Tibial artery (tissue), 4 donors: ENCODE measurements at regions not wholly inside any gene's neighbourhood (a gene's known extent, or its start where the extent isn't known, plus 50 kb on each side); places are given as distances from the start of the nearest gene placed in this dataset.

Source experiments
- DNase-seq, 2 donors: peaks; one replicate each; pipeline ENCODE4 v3.0.0-alpha.2; 2019
- H3K27ac ChIP-seq, 2 donors: fragments of 200-600 bp; sonication (generic) in 1 of 2; 1 replicate in 1 of 2; 2 replicates in 1 of 2; pipeline ENCODE4 v1.5.1; 2018 to 2019; ENCODE audit warnings: mild to moderate bottlenecking in 1 of 2
- H3K27me3 ChIP-seq, 2 donors: fragments of 200-600 bp; sonication (generic) in 1 of 2; one replicate each; pipeline versions ENCODE4 v1.5.1 to v1.6.0; 2016 to 2019
- H3K36me3 ChIP-seq, 3 donors: fragments of 200-600 bp; sonication (generic) in 2 of 3; one replicate each; pipeline ENCODE4 v1.5.1; 2016 to 2019; ENCODE audit warnings: mild to moderate bottlenecking in 2 of 3
- H3K4me1 ChIP-seq, 4 donors: fragments of 200-600 bp; sonication (generic) in 2 of 4; 1 replicate in 3 of 4; 2 replicates in 1 of 4; pipeline ENCODE4 v1.5.1; 2016 to 2019
- H3K4me3 ChIP-seq, 2 donors: fragments of 200-600 bp; sonication (generic) in 1 of 2; 1 replicate in 1 of 2; 2 replicates in 1 of 2; pipeline ENCODE4 v1.5.1; 2018 to 2019; ENCODE audit warnings: mild to moderate bottlenecking in 2 of 2
- H3K9me3 ChIP-seq, 3 donors: fragments of 200-600 bp; sonication (generic) in 1 of 3; one replicate each; pipeline ENCODE4 v1.5.1; 2016 to 2019
- CTCF ChIP-seq, 2 experiments: fragments of 200-600 bp in 1 of 2; fragments of 450-650 bp in 1 of 2; IDR thresholded peaks; one replicate each; pipeline ENCODE4 v1.5.1; 2017 to 2019; ENCODE audit warnings: antibody characterized with exemption in 2 of 2, mild to moderate bottlenecking in 1 of 2, moderate library complexity in 1 of 2
- intact Hi-C: fragments of 100-400 bp; cut with DNase I; formaldehyde crosslinking; loops from one replicate; pipeline ENCODE4 v1.15.0; 2023; ENCODE audit warnings: low total_unique reads

GRCh38 chr13:44693156-44693764, 117.1 kb upstream of the TSC22D1 start:
- H3K36me3 ChIP-seq = no peaks in the 10 kb centered on the region
- H3K4me3 ChIP-seq = no peak overlapping the region
- H3K4me1 ChIP-seq = peaks cover 0 to 75% (median 29%) of the 10 kb centered on the region in 4 donors
- no peak for TF ChIP-seq CTCF (IDR thresholded peaks at IDR 0.05)
- no peaks in the 10 kb centered on the region for H3K27me3 ChIP-seq
- no peaks in the 10 kb centered on the region for H3K9me3 ChIP-seq
- intact Hi-C loops = no loop called here
- DNase-seq = no peak
- H3K27ac ChIP-seq = peak overlapping the region in 1 of 2 donors; percentile 63

DNA sequence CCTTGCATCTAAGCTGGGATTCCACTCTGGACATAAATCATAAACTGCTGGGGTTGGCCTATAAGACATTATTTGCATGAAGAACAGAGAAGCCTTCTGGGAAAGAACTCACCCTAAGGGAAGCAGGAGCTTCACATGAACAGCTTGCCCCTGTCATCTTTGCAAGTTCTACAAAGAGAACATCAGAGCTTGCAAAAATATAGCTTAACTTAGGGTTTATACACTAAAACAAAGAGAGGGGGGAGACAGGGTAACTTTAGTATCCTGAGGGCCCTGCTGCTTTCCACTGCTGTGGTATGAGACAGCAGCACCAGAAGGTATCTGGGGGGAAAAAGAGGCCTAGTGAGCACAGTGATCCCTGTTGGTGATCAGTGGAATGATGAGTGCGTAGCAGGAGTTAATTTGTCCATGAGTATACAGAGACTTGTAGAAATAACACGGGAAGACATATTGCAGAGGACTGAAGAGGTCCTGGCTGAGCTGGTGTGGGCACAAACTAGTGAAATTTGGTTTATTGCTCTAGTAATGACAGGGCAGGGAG, 116.1 kb upstream of the TSC22D1 start:
- no peak for DNase-seq
- Histone ChIP-seq H3K36me3 (no peaks in the 10 kb centered on the region), H3K27ac (peak overlapping the region; percentile 11 to 63), H3K27me3 (no peaks in the 10 kb centered on the region), H3K4me1 (peaks cover 0 to 72% (median 30%) of the 10 kb centered on the region in 4 donors), H3K9me3 (no peaks in the 10 kb centered on the region), H3K4me3 (no peak overlapping the region)
- intact Hi-C loops = no loop called here
- no peak for TF ChIP-seq CTCF (IDR thresholded peaks at IDR 0.05)

DNA sequence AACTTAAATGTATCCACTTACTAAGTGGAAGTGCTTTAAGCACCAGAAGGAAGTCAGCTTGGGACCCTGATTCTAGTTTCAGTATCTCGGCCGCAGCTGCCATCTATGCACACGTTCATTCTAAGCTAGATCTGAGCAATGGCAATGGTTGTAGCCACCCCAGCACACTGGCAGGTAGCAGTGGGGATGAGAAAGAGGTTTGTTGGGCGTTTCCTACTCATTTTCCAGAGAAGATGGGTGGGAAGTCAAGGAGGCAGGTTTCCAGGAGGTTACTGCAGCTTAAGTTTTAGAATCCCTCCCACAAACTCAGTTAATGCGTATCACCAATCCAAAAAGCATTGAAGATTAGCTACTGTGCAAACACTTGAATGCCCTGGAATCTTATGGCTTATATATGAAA, 114.2 kb upstream of the TSC22D1 start:
- Histone ChIP-seq H3K27ac (peak overlapping the region; percentile 58 to 61), H3K4me1 (peaks cover 0 to 66% (median 30%) of the 10 kb centered on the region in 4 donors), H3K36me3 (no peaks in the 10 kb centered on the region), H3K9me3 (no peaks in the 10 kb centered on the region), H3K4me3 (no peak overlapping the region), H3K27me3 (no peaks in the 10 kb centered on the region)
- no peak for DNase-seq
- intact Hi-C loops = no loop called here
- no peak for TF ChIP-seq CTCF (IDR thresholded peaks at IDR 0.05)

GRCh38 chr13:44688652-44689051, 112.5 kb upstream of the TSC22D1 start:
- H3K9me3 ChIP-seq = no peaks in the 10 kb centered on the region
- DNase-seq = no peak
- peak overlapping the region; percentile 41 to 58 for H3K27ac ChIP-seq
- TF ChIP-seq CTCF (IDR thresholded peaks at IDR 0.05) = no peak
- H3K36me3 ChIP-seq = no peaks in the 10 kb centered on the region
- H3K4me3 ChIP-seq = no peak overlapping the region
- intact Hi-C loops = no loop called here
- peaks cover 0 to 49% (median 21%) of the 10 kb centered on the region in 4 donors for H3K4me1 ChIP-seq
- no peaks in the 10 kb centered on the region for H3K27me3 ChIP-seq

DNA sequence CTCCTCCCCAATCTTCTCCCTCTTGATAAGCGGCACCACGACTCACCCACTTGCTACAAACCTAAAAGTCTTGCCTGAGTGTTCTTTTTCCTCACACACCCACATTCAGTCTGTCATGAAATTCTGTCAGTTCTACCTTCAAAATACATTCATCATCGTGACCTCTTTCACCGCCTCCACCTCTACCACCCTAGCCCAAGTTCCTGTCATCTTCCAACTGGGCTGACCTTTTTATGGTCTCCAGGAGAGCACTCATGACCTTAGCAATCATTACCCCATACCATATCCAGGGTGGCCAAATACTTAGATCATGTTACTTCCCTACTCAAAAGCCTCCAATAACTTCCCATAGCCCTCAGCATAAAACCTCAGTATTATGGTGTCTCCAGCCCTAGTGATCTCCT, 110.4 kb upstream of the TSC22D1 start:
- H3K27me3 ChIP-seq = no peaks in the 10 kb centered on the region
- no peak overlapping the region for H3K27ac ChIP-seq
- no peaks in the 10 kb centered on the region for H3K9me3 ChIP-seq
- intact Hi-C loops = no loop called here
- DNase-seq = no peak
- H3K36me3 ChIP-seq = no peaks in the 10 kb centered on the region
- peaks cover 0 to 31% (median 16%) of the 10 kb centered on the region in 4 donors for H3K4me1 ChIP-seq
- H3K4me3 ChIP-seq = no peak overlapping the region
- TF ChIP-seq CTCF (IDR thresholded peaks at IDR 0.05) = no peak
